A673 (cell line): ENCODE measurements at regions not wholly inside any gene's neighbourhood (a gene's known extent, or its start where the extent isn't known, plus 50 kb on each side); places are given as distances from the start of the nearest gene placed in this dataset.

Source experiments
- BruUV-seq: library from RNA; stranded (reverse); fragments of 400-500 nt; replicated peaks from 2 replicates; lab custom pipeline; 2021; lab: Mats Ljungman, UMichigan
- CTCF ChIA-PET: fragments of 300-600 bp; sonication (Branson Sonifier 250); formaldehyde crosslinking; loops from one replicate; lab custom pipeline; 2022; ENCODE audit warnings: antibody characterized with exemption; lab: Charles Lee
- POLR2A ChIA-PET: fragments of 300-600 bp; sonication (Branson Sonifier 250); formaldehyde crosslinking; loops from one replicate; lab custom pipeline; 2022; ENCODE audit warnings: antibody characterized with exemption; ENCODE audit not compliant: low non-redundant PET; lab: Charles Lee
- DNase-seq: peaks from one replicate; pipeline ENCODE4 v3.0.0-alpha.2; 2015; ENCODE audit warnings: low spot score
- H3K27ac ChIP-seq: fragments of 200-600 bp; sonication (generic); 2 replicates; pipeline ENCODE4 v1.5.1; 2016; ENCODE audit warnings: mixed run types, low read depth, mild to moderate bottlenecking, mixed read lengths, antibody characterized with exemption, low read length; ENCODE audit not compliant: poor library complexity, severe bottlenecking
- H3K27me3 ChIP-seq: fragments of 200-600 bp; sonication (generic); replicated peaks from 2 replicates; pipeline ENCODE4 v1.6.1; 2017; ENCODE audit warnings: mixed run types, low read depth, mild to moderate bottlenecking, mixed read lengths, antibody characterized with exemption, low read length; ENCODE audit not compliant: insufficient read depth, poor library complexity
- H3K36me3 ChIP-seq: fragments of 200-600 bp; sonication (generic); 2 replicates; pipeline ENCODE4 v1.6.1; 2016; ENCODE audit warnings: mixed run types, mild to moderate bottlenecking, mixed read lengths, antibody characterized with exemption, low read length; ENCODE audit not compliant: insufficient read depth, poor library complexity, severe bottlenecking
- H3K4me1 ChIP-seq: fragments of 200-600 bp; sonication (generic); 2 replicates; pipeline ENCODE4 v1.6.1; 2017; ENCODE audit warnings: mixed run types, mild to moderate bottlenecking, mixed read lengths, antibody characterized with exemption, low read length; ENCODE audit not compliant: insufficient read depth, poor library complexity, severe bottlenecking
- H3K4me3 ChIP-seq: fragments of 200-600 bp; sonication (generic); 2 replicates; pipeline ENCODE4 v1.5.1; 2016; ENCODE audit warnings: low read depth, mixed run types, mild to moderate bottlenecking, mixed read lengths, low read length; ENCODE audit not compliant: poor library complexity, severe bottlenecking
- H3K9me3 ChIP-seq: fragments of 200-600 bp; sonication (generic); 2 replicates; pipeline ENCODE4 v1.6.1; 2016; ENCODE audit warnings: mixed run types, low read depth, mild to moderate bottlenecking, mixed read lengths, antibody characterized with exemption, low read length; ENCODE audit not compliant: poor library complexity, severe bottlenecking
- EZH2 ChIP-seq: fragments of 200-600 bp; sonication (generic); IDR thresholded peaks from 2 replicates; pipeline ENCODE4 v1.6.1; 2017; ENCODE audit warnings: borderline replicate concordance, low read depth, mild to moderate bottlenecking, mixed read lengths, antibody characterized with exemption, low read length; ENCODE audit not compliant: poor library complexity, severe bottlenecking
- intact Hi-C: fragments of 100-400 bp; cut with micrococcal nuclease; formaldehyde crosslinking; loops from one replicate; pipeline ENCODE4 v1.10.0; 2022; ENCODE audit not compliant: unreplicated experiment
- TF ChIP-seq, protein P1 (sequence below): fragments of 300-800, 200-600 bp; sonication (generic); conservative IDR thresholded peaks from 2 replicates; pipeline ENCODE4 v1.5.1; 2017; ENCODE audit warnings: low read depth, mild to moderate bottlenecking, antibody characterized with exemption, low read length, moderate library complexity, mixed read lengths

DNA sequence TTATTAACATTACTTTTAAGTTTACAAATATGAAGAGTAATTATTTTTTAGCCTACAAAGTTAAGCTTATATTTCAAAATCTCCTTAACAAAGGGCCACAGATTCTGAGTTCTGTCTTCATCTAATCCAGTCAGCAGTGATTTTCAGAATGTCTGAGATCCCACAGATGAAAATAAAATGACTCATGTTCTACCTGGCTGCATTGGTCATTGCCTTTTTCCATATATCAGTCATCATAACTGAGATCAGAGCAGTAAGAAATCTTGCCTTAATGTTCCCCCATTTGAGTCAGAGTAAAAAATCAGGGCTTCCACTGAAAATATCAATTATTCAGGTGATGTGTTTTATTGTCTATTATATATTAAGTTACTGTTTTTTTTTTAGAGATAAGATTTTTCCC, 416.1 kb downstream of the MRPL39 start:
- Histone ChIP-seq H3K27me3 (no peaks in the 10 kb centered on the region), H3K36me3 (no peaks in the 10 kb centered on the region), H3K4me3 (no peak overlapping the region), H3K4me1 (no peaks in the 10 kb centered on the region), H3K27ac (no peak overlapping the region), H3K9me3 (no peaks in the 10 kb centered on the region)
- POLR2A ChIA-PET: no interaction called here
- intact Hi-C loops: no loop called here
- no TSS peak for BruUV-seq
- no peak for DNase-seq
- TF ChIP-seq, protein P1, sequence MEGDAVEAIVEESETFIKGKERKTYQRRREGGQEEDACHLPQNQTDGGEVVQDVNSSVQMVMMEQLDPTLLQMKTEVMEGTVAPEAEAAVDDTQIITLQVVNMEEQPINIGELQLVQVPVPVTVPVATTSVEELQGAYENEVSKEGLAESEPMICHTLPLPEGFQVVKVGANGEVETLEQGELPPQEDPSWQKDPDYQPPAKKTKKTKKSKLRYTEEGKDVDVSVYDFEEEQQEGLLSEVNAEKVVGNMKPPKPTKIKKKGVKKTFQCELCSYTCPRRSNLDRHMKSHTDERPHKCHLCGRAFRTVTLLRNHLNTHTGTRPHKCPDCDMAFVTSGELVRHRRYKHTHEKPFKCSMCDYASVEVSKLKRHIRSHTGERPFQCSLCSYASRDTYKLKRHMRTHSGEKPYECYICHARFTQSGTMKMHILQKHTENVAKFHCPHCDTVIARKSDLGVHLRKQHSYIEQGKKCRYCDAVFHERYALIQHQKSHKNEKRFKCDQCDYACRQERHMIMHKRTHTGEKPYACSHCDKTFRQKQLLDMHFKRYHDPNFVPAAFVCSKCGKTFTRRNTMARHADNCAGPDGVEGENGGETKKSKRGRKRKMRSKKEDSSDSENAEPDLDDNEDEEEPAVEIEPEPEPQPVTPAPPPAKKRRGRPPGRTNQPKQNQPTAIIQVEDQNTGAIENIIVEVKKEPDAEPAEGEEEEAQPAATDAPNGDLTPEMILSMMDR: no peak
- no peak for TF ChIP-seq EZH2
- CTCF ChIA-PET: no interaction called here

DNA sequence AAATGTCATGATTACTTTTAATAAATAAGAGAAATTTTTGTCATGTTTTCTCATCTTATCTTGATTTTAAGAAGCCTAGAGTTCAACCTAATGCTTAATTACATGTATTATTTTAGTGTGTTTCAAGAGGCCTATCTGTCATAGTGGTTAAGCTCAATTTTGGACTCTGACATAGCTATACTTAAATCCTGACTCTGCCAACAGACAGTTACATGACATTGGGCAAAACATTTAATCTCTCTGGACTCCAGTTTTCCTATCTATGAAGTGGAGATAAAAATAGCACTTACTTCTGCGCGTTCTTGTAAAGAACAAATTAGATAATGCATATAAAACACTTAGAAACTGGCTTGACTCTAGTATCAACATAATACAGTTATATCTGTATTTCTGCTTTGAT, 417.8 kb downstream of the MRPL39 start:
- CTCF ChIA-PET: no interaction called here
- Histone ChIP-seq H3K27me3 (no peaks in the 10 kb centered on the region), H3K4me1 (no peaks in the 10 kb centered on the region), H3K27ac (no peak overlapping the region), H3K4me3 (no peak overlapping the region), H3K9me3 (no peaks in the 10 kb centered on the region), H3K36me3 (no peaks in the 10 kb centered on the region)
- TF ChIP-seq EZH2: no peak
- TF ChIP-seq, protein P1: no peak
- DNase-seq: no peak
- POLR2A ChIA-PET: no interaction called here
- no TSS peak for BruUV-seq
- intact Hi-C loops: no loop called here

DNA sequence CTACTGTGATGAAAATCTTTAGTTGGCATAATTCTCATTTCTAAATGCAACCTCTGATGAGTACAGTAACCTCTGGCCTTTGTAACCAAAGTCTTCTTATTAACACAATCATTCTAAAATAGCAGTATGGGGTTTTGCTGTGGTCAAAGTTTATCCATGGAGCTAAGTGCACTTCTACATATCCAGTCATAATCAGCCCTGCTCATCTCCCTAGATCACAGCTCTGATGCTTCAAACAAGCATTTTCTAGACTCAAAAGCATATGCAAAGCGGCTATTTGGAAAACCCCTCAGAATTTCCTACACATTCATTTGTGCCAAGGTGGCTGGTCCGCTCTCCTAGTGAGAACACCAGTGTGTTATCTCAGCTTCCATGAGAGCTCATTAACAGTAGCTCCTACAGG, 418.6 kb downstream of the MRPL39 start:
- TF ChIP-seq, protein P1: no peak
- no peak for TF ChIP-seq EZH2
- BruUV-seq: no TSS peak
- Histone ChIP-seq H3K27me3 (no peaks in the 10 kb centered on the region), H3K4me3 (no peak overlapping the region), H3K27ac (no peak overlapping the region), H3K4me1 (no peaks in the 10 kb centered on the region), H3K9me3 (no peaks in the 10 kb centered on the region), H3K36me3 (no peaks in the 10 kb centered on the region)
- intact Hi-C loops: no loop called here
- no peak for DNase-seq
- CTCF ChIA-PET: no interaction called here
- POLR2A ChIA-PET: no interaction called here
